ENCODE measurements at regions not wholly inside any gene's neighbourhood (a gene's known extent, or its start where the extent isn't known, plus 50 kb on each side); places are given as distances from the start of the nearest gene placed in this dataset.

DNA sequence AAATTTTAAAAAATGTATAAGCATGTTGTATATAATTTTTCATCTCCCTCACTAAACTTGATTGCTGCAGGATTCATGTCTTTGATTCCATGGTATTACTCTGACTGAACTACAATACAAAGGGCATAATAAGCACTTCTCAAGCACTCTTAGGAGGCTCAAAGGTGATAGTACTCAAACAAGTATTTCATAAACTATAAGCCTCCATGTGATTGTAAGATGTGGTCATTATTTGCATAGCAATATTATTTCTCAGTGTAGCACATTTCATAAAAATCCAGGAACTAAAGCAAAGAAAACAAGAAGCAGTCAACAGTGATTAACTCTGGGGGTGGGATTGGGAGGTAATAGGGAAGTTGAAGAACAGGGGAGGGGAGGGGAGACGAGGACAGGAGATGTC, 106.2 kb upstream of the DPT start:
- no peak for TF ChIP-seq POLR2A (IDR thresholded peaks at IDR 0.05; ENCODE audit: low read depth, low read length)
- TF ChIP-seq POLR2AphosphoS5 (IDR thresholded peaks at IDR 0.05; ENCODE audit: low read depth, low read length) = no peak
- no peak for TF ChIP-seq TAF1 (IDR thresholded peaks at IDR 0.05; ENCODE audit: borderline replicate concordance, low read depth, low read length)
